PC-9 (cell line): ENCODE measurements at regions not wholly inside any gene's neighbourhood (a gene's known extent, or its start where the extent isn't known, plus 50 kb on each side); places are given as distances from the start of the nearest gene placed in this dataset.

ENCODE experiments used
- BruUV-seq: library from RNA; stranded (reverse); fragments of 400-500 nt; replicated peaks from 2 replicates; lab custom pipeline; 2021; lab: Mats Ljungman, UMichigan
- CTCF ChIA-PET: fragments of 300-600 bp; sonication (Branson Sonifier 250); formaldehyde crosslinking; loops from one replicate; lab custom pipeline; 2022; ENCODE audit warnings: antibody characterized with exemption; lab: Charles Lee
- POLR2A ChIA-PET: fragments of 300-600 bp; sonication (Branson Sonifier 250); formaldehyde crosslinking; loops from one replicate; lab custom pipeline; 2022; ENCODE audit warnings: antibody characterized with exemption; ENCODE audit not compliant: unreplicated experiment; lab: Charles Lee
- DNase-seq, 2 experiments: peaks; one replicate each; pipeline versions ENCODE4 v3.0.0 to v3.0.0-alpha.2; 2015 to 2022; ENCODE audit warnings: mixed read lengths in 1 of 2
- H2AFZ ChIP-seq: fragments of 200-600 bp; sonication (generic); 2 replicates; pipeline ENCODE4 v1.8.1; 2017; ENCODE audit warnings: antibody characterized with exemption
- H3F3A ChIP-seq: fragments of 200-600 bp; sonication (generic); 2 replicates; pipeline ENCODE4 v1.8.1; 2017; ENCODE audit warnings: antibody characterized with exemption, mild to moderate bottlenecking, low read depth; ENCODE audit not compliant: insufficient read depth
- H3K27ac ChIP-seq: fragments of 200-600 bp; sonication (generic); 2 replicates; pipeline ENCODE4 v1.6.1; 2016; ENCODE audit warnings: mixed run types
- H3K27me3 ChIP-seq: fragments of 200-600 bp; sonication (generic); 2 replicates; pipeline ENCODE4 v1.6.1; 2016; ENCODE audit warnings: low read depth, mixed run types; ENCODE audit not compliant: insufficient read depth
- H3K36me3 ChIP-seq: fragments of 200-600 bp; sonication (generic); 2 replicates; pipeline ENCODE4 v1.6.1; 2016; ENCODE audit warnings: low read depth, mixed run types
- H3K4me1 ChIP-seq: fragments of 200-600 bp; sonication (generic); replicated peaks from 2 replicates; pipeline ENCODE4 v1.6.1; 2016; ENCODE audit warnings: mixed run types; ENCODE audit not compliant: insufficient read depth
- H3K4me2 ChIP-seq: fragments of 200-600 bp; sonication (generic); 2 replicates; pipeline ENCODE4 v1.6.1; 2017; ENCODE audit warnings: mixed run types
- H3K4me3 ChIP-seq: fragments of 200-600 bp; sonication (generic); 2 replicates; pipeline ENCODE4 v1.6.1; 2016; ENCODE audit warnings: mixed run types
- H3K79me2 ChIP-seq: fragments of 200-600 bp; sonication (generic); 2 replicates; pipeline ENCODE4 v1.6.1; 2017; ENCODE audit warnings: low read depth, mixed run types
- H3K9me2 ChIP-seq: fragments of 200-600 bp; sonication (generic); 2 replicates; pipeline ENCODE4 v1.8.1; 2017; ENCODE audit warnings: mild to moderate bottlenecking; ENCODE audit not compliant: insufficient read depth
- H3K9me3 ChIP-seq: fragments of 200-600 bp; sonication (generic); 2 replicates; pipeline ENCODE4 v1.8.1; 2016; ENCODE audit warnings: low read depth; ENCODE audit not compliant: insufficient read depth
- H4K20me1 ChIP-seq: fragments of 200-600 bp; sonication (generic); 2 replicates; pipeline ENCODE4 v1.8.1; 2017; ENCODE audit not compliant: insufficient read depth
- EZH2 ChIP-seq: fragments of 200-600 bp; sonication (generic); IDR thresholded peaks from 2 replicates; pipeline ENCODE4 v1.8.0; 2017; ENCODE audit warnings: antibody characterized with exemption, low read depth
- intact Hi-C: fragments of 100-400 bp; cut with micrococcal nuclease; formaldehyde crosslinking; loops from one replicate; pipeline ENCODE4 v1.10.0; 2022; ENCODE audit not compliant: unreplicated experiment
- TF ChIP-seq, protein P1 (sequence below): fragments of 200-600 bp; sonication (generic); conservative IDR thresholded peaks from 2 replicates; pipeline ENCODE4 v1.6.1; 2017; ENCODE audit warnings: mixed run types, antibody characterized with exemption, mild to moderate bottlenecking, moderate library complexity

- H2AFZ ChIP-seq: no peak overlapping the region
- peaks cover 17% of the 10 kb centered on the region for H3K4me1 ChIP-seq
- no peaks in the 10 kb centered on the region for H3K27me3 ChIP-seq
- intact Hi-C loops: no loop called here
- H3K4me3 ChIP-seq: no peak overlapping the region
- ChIA-PET POLR2A (no interaction called here), CTCF (no interaction called here)
- BruUV-seq: no TSS peak
- peaks cover 3% of the 10 kb centered on the region; the same call in 1 of the 2 replicates for H3K9me3 ChIP-seq
- no peaks in the 10 kb centered on the region for H3K36me3 ChIP-seq
- DNase-seq: peak in 1 of 2 experiments; percentile 46
- H3K9me2 ChIP-seq: no peaks in the 10 kb centered on the region
- H3K79me2 ChIP-seq: no peaks in the 10 kb centered on the region
- H3K27ac ChIP-seq: no peak overlapping the region
- H4K20me1 ChIP-seq: no peaks in the 10 kb centered on the region
- no peak for TF ChIP-seq EZH2
- TF ChIP-seq, protein P1, sequence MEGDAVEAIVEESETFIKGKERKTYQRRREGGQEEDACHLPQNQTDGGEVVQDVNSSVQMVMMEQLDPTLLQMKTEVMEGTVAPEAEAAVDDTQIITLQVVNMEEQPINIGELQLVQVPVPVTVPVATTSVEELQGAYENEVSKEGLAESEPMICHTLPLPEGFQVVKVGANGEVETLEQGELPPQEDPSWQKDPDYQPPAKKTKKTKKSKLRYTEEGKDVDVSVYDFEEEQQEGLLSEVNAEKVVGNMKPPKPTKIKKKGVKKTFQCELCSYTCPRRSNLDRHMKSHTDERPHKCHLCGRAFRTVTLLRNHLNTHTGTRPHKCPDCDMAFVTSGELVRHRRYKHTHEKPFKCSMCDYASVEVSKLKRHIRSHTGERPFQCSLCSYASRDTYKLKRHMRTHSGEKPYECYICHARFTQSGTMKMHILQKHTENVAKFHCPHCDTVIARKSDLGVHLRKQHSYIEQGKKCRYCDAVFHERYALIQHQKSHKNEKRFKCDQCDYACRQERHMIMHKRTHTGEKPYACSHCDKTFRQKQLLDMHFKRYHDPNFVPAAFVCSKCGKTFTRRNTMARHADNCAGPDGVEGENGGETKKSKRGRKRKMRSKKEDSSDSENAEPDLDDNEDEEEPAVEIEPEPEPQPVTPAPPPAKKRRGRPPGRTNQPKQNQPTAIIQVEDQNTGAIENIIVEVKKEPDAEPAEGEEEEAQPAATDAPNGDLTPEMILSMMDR: no peak
- H3F3A ChIP-seq: no peaks in the 10 kb centered on the region
- H3K4me2 ChIP-seq: no peak overlapping the region
These were observed 166.2 kb downstream of the UACA start for GRCh38 chr15:70597056-70597603.

- no peaks in the 10 kb centered on the region for H3K9me2 ChIP-seq
- ChIA-PET CTCF (interaction anchor here (0.6 kb wide), 1 partner anchor 216 kb away, joined by 3 read pairs; no protein-coding TSS in a partner anchor), POLR2A (no interaction called here)
- intact Hi-C loops: no loop called here
- H4K20me1 ChIP-seq: no peaks in the 10 kb centered on the region
- peak in 1 of 2 experiments; percentile 62 for DNase-seq
- H3K4me1 ChIP-seq: peaks cover 17% of the 10 kb centered on the region
- peaks cover 3% of the 10 kb centered on the region; the same call in 1 of the 2 replicates for H3K9me3 ChIP-seq
- BruUV-seq: no TSS peak
- no peak overlapping the region for H3K27ac ChIP-seq
- H3K36me3 ChIP-seq: no peaks in the 10 kb centered on the region
- no peaks in the 10 kb centered on the region for H3F3A ChIP-seq
- no peak overlapping the region for H2AFZ ChIP-seq
- peak overlapping the region; percentile 28 for H3K4me2 ChIP-seq
- no peak overlapping the region for H3K4me3 ChIP-seq
- TF ChIP-seq EZH2: no peak
- TF ChIP-seq, protein P1: no peak
- no peaks in the 10 kb centered on the region for H3K27me3 ChIP-seq
- no peaks in the 10 kb centered on the region for H3K79me2 ChIP-seq
These were observed 166.9 kb downstream of the UACA start for GRCh38 chr15:70596354-70597055.

DNA sequence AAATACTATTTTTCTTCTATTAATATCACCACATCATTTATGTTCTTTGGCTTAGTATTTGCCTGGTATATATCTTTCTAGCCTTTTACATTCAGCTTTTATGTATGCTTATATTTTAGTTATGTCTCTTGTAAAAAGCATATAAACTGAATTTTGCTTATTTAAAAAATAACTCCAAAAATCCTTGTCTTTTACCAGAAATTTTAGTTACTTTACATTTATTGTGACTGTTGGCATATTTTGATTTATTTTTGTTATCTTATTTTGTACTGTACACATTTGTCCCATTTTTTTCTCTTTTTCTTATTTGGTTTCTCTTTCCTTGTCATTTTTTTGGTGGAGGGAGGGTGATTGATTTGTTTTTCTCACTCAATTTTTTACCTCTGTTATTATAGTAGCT, 169.6 kb downstream of the UACA start:
- ChIA-PET CTCF (no interaction called here), POLR2A (no interaction called here)
- Histone ChIP-seq H4K20me1 (no peaks in the 10 kb centered on the region), H3K9me3 (peaks cover 3% of the 10 kb centered on the region; the same call in 1 of the 2 replicates), H3K27me3 (no peaks in the 10 kb centered on the region), H3K79me2 (no peaks in the 10 kb centered on the region), H2AFZ (no peak overlapping the region), H3K4me1 (peaks cover 17% of the 10 kb centered on the region), H3K4me2 (no peak overlapping the region), H3K9me2 (no peaks in the 10 kb centered on the region), H3F3A (no peaks in the 10 kb centered on the region), H3K4me3 (no peak overlapping the region), H3K27ac (no peak overlapping the region), H3K36me3 (no peaks in the 10 kb centered on the region)
- intact Hi-C loops: no loop called here
- TF ChIP-seq, protein P1: no peak
- no peak for TF ChIP-seq EZH2
- BruUV-seq: no TSS peak
- DNase-seq: no peak
